GM12801 (cell line): ENCODE measurements at regions not wholly inside any gene's neighbourhood (a gene's known extent, or its start where the extent isn't known, plus 50 kb on each side); places are given as distances from the start of the nearest gene placed in this dataset.

Experiments
- CTCF ChIP-seq: IDR thresholded peaks from one replicate; pipeline ENCODE4 v1.5.1; 2011; ENCODE audit warnings: control low read depth; ENCODE audit not compliant: insufficient read length; ENCODE audit errors: extremely low read depth

- no peak for TF ChIP-seq CTCF
These were observed 96.4 kb upstream of the CNKSR3 start for GRCh38 chr6:154606860-154607259.

DNA sequence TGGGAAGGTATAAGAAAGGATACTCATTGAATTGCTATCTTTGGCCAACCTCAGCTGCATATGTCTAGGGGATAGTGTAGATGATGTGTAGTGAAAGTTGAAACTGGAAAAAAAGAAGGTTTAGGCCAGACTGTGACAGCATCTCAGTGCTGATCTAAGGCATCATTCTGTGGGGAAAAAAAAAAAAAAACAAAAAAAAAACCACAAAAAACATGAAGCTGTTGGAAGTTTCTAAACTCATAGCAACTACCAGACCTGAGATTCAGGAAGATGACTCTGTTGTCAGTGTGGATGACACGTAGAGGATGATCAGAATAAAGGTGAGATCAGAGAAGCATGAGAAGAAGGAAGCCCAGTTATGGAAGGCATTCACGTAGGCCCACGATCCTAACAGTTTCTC, 100.8 kb upstream of the CNKSR3 start:
- no peak for TF ChIP-seq CTCF

DNA sequence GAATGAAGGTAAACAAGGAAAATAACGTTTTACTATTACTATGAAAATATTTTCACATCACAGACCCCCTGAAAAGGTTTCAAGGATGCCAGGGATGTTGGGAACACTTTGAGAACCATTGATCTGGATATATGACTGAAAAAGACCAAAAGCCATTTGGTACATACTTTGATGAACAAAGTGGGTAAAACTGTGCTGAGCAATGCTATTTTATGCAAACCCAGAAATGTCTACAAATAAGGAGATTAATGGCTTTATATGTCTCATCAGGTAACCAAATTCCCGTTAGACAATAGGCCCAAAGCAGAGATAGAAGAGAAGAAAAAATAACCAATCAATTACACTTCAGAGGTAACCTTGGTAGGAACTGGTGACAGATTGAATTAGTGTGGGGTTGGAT, 101.4 kb upstream of the CNKSR3 start:
- no peak for TF ChIP-seq CTCF

- no peak for TF ChIP-seq CTCF
These were observed 102.7 kb upstream of the CNKSR3 start for GRCh38 chr6:154613137-154613676.

DNA sequence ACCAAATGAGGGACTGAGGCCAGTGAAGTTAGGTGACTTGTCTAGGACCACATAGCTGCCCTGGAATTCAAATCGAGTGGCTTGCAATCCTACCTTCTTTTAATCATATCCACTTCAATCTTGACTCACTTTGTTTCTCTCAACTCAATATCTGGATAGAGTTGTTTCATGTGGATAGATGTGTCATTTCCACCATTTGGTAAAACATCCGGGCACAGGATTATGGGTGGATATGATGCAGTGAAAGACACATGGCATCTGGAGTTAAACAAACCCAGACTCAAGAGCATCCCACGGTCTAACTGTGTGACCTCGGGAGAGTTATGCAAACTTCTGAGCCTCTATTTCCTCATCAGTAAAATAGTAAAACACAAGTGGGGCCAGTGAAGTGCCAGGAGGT, 103.6 kb upstream of the CNKSR3 start:
- no peak for TF ChIP-seq CTCF

DNA sequence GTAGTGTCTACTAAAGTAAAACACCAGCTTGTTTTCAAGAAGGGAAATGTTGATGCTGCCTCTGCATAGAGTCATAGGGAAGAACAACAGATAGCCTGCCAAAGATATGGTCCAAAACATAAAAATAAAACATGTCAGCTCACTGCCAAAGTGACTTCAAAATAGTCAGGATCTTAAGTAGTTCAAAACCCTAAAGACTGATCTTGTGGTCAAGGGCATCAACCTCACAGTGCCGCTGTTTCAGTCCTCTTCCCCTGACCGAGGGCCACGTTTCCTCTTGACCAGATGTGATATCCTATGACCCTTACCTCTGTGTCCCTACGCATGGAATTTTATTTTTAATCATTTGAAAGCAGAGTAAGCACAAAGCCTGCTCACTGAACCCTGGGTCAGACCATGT, 104.2 kb upstream of the CNKSR3 start:
- TF ChIP-seq CTCF, result no peak

DNA sequence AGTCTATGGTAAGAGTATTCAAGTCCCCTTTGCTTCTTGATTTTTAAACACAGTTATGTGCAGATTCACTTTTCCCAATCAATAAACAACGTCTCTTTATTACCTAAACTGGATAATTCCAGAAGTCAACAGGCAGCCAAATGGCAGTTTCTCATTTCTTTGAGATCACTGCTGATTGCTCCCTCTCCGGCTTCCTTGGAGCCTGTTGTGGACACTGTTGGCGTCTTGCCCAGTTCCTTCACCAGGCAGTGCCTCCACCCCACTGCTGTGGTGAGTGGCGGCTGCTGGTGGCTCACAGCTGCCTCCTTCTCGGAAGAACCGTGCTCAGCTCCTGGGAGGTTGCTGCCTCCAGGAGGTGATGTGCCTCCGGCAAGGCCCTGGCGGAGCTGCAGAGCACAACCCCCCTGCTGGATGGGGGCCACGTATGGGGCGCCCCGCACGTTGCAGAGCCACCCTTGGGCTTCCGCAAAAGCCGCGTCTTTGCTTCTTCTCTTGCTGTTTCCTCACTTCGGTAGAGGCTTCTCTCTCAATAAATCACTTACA, 105.1 kb upstream of the CNKSR3 start:
- TF ChIP-seq CTCF, result no peak

- TF ChIP-seq CTCF, result no peak
These were observed 106.7 kb upstream of the CNKSR3 start for GRCh38 chr6:154617175-154617574.
